LNCaP clone FGC (cell line): ENCODE measurements at regions not wholly inside any gene's neighbourhood (a gene's known extent, or its start where the extent isn't known, plus 50 kb on each side); places are given as distances from the start of the nearest gene placed in this dataset.

Experiments
- DNase-seq: peaks from one replicate; pipeline ENCODE4 v3.0.0-alpha.2; 2011; ENCODE audit warnings: low read depth
- H3K4me3 ChIP-seq: 2 replicates; pipeline ENCODE4 v1.5.1; 2011; ENCODE audit warnings: mild to moderate bottlenecking, low read depth, low read length, control low read depth
- CTCF ChIP-seq: IDR thresholded peaks from 2 replicates; pipeline ENCODE4 v1.5.1; 2012; ENCODE audit warnings: mild to moderate bottlenecking; ENCODE audit not compliant: control insufficient read depth, insufficient read depth; ENCODE audit errors: extremely low read depth

GRCh38 chr18:54736981-54737380 is 91.3 kb upstream of the RAB27B start:
- no peak for DNase-seq
- TF ChIP-seq CTCF, result no peak
- H3K4me3 ChIP-seq, result no peak overlapping the region

- no peak for TF ChIP-seq CTCF
- no peak for DNase-seq
- no peak overlapping the region for H3K4me3 ChIP-seq
Measured at GRCh38 chr18:54737986-54738385, 90.3 kb upstream of the RAB27B start.

GRCh38 chr18:54739476-54739875 is 88.8 kb upstream of the RAB27B start:
- DNase-seq, result no peak
- no peak for TF ChIP-seq CTCF
- no peak overlapping the region for H3K4me3 ChIP-seq

- DNase-seq, result no peak
- no peak overlapping the region for H3K4me3 ChIP-seq
- no peak for TF ChIP-seq CTCF
Measured at GRCh38 chr18:54740136-54740846, 88.0 kb upstream of the RAB27B start.

GRCh38 chr18:54742120-54742519 is 86.2 kb upstream of the RAB27B start:
- no peak overlapping the region for H3K4me3 ChIP-seq
- TF ChIP-seq CTCF, result no peak
- DNase-seq, result no peak

- no peak for TF ChIP-seq CTCF
- peak; percentile 78 for DNase-seq
- H3K4me3 ChIP-seq, result no peak overlapping the region
Measured at GRCh38 chr18:54742659-54743604, 85.3 kb upstream of the RAB27B start.

- no peak for DNase-seq
- no peak for TF ChIP-seq CTCF
- H3K4me3 ChIP-seq, result no peak overlapping the region
Measured at GRCh38 chr18:54743605-54743995, 84.7 kb upstream of the RAB27B start.
